GM21528 (cell line): ENCODE measurements at regions not wholly inside any gene's neighbourhood (a gene's known extent, or its start where the extent isn't known, plus 50 kb on each side); places are given as distances from the start of the nearest gene placed in this dataset.

Experiments
- ATAC-seq: cut with Tn5 transposase; IDR thresholded peaks from one replicate; pipeline ENCODE4 v1.9.1; 2021; ENCODE audit warnings: mild to moderate bottlenecking, moderate library complexity; ENCODE audit not compliant: unreplicated experiment, low FRiP score

GRCh38 chr4:179584101-179584500, 2141.9 kb upstream of the AGA start:
- no peak for ATAC-seq

- ATAC-seq = no peak
Measured at GRCh38 chr4:179585761-179586160, 2143.5 kb upstream of the AGA start.

DNA sequence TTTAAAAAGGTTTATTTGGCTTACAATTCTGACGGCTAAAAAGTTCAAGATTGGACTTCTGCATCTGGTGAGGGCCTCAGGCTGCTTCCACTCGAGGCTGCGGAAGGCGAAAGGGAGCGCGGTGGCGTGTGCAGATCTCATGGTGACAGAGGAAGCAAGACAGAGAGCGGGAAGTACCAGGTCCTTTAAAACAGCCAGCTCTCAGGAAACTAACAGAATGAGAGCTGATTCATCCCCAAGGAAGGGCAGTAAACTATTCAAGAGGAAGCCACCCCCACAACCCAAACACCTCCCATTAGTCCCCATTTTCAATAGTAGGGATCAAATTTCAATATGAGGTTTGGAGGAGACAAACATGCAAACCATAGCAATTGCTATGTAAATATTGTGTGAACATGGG, 2144.2 kb upstream of the AGA start:
- ATAC-seq = no peak

DNA sequence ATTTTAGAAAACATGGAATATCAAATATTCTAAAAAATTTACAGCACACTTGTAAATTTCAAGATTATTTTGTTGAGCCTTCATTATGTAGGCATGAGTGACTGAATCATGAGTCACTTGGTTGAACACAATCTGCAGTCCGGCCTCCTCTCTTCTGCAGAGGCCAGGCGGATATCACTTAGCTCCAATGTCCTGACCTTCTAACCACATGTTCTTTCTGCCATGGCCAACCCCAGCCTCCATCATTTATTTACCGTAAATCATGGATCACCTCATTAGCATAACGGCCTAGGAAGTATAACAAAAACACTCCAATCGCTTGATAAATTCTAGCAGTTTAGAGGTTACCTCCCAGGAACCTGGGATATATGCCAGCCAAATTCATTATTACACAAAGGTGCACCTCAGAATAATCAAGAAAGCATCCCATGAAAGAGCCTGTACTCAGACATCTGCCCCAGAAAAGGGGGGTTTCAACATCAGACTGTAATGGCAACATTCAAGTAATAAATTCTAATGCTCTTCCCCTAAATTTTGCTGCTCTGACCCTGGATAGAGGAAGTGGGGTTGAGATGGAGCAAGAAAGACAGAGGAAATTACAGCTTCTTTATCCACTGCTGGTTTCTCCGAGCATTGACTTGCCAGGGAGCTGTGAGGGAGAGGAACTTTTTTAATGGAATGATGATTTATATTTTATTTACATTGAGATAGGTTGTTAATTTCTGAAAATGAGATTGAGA, 2153.6 kb upstream of the AGA start:
- ATAC-seq = no peak

DNA sequence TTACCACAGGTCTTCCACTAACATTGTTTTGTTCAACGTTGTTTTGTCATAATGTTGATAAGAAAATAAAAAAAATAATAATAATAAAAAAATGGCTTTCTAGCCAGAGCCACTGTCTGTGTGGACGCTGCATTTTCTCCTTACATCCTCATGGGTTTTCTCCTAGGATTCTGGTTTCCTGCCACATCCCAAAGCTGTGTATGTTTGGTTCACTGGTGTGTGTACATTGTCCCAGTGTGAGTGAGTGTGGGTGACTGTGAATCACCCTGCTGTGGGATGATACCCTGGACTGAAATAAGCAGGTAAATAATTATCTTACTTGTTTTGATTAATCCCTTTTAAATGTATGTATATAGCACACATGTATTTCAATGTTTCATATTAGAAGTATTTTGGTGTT, 2154.4 kb upstream of the AGA start:
- no peak for ATAC-seq

GRCh38 chr4:179597301-179597700, 2155.1 kb upstream of the AGA start:
- ATAC-seq = no peak

DNA sequence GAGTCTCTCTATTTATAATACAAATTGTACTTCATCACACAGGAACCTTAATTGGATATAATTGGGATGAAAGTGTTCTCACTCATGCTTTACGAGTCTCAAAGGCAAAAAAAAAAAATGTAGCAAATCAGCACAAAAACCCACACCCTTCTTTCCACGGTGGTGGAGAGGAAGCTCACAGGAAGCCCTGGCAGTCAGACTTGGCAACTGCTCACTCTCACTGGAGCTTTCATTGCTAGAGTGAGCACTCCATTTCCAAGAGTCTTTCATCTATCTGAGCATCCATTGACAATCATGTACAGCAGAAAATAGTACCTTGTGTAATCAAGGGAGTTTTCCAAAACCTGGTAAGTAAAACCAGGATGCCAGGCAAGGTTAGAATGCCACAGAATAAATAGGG, 2159.4 kb upstream of the AGA start:
- no peak for ATAC-seq

DNA sequence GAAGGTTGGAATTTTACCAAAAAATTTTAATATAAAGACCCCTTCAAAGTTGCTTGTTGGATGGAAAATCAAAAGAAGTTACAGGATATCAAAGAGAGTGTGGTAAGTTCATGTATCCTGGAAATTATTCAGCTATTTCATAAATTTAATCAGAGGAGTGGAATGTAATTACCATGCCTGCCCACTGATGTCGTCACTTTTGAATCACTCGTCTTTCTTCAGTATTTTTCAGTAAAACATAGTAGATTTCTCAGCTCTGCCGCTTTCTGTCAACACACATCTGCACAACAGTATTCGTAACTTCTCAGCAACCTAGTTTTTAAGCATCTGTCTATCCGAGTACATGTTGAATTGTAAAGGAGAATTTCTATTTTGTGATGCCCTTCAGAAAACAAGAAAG, 2163.0 kb upstream of the AGA start:
- no peak for ATAC-seq

GRCh38 chr4:179607003-179607402, 2164.8 kb upstream of the AGA start:
- no peak for ATAC-seq

DNA sequence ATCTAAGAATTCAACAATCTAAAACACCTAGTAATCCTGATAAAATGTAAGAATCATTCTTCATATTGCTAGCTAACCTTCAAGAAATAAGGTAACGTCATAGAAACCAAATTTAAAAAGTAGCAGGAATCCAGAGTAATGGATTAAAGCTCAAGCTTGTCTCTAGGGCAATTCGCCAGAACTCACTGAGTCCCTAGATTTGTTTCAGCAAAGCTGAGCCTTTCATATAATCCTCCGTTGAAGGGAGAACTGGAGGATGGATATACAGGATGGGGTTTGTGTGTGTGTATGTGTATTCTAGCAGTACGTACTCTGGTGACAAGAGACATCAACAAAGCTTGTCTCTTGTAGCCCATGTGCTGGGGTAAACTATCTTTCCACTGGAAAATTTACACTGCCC, 2173.5 kb upstream of the AGA start:
- ATAC-seq = no peak

GRCh38 chr4:179618966-179619365, 2176.7 kb upstream of the AGA start:
- no peak for ATAC-seq

GRCh38 chr4:179624768-179625181, 2182.5 kb upstream of the AGA start:
- ATAC-seq = no peak

- ATAC-seq = no peak
Measured at GRCh38 chr4:179625406-179625805, 2183.2 kb upstream of the AGA start.

DNA sequence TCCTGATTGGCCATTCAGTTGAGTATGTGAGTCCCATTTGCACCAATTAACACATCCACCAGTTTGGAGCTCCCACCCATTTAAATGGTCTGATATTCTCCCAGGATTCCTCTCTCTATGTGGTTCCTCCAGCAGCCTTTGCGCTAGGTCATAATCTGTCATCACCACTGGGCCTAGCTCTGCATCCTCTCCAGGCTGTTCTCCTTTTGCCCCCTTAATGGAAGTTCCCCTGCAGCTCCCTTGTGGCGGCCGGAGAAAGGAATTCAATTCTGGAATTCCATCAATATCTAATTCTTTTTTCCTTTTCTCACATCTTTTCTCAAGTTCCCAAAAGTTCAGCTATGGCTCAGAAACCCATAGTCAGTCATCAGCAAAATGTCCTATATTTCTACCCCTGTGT, 2184.4 kb upstream of the AGA start:
- ATAC-seq = no peak

DNA sequence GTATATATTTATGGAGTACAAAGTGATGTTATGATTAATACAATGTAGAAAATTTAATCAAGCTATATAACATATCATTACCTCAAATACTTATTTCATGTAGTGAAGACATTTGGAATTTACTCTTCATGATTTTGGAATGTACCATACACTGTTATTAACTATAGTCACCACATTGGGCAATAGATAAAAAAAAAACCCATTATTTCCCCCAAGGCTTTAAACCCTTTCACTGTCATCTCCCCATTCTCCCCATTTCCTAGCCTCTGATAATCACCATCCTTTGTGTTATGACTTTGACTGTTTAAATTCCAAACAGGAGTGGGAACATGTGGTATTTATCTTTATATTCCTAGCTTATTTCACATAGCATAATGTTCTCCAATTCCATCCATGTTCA, 2189.1 kb upstream of the AGA start:
- no peak for ATAC-seq

DNA sequence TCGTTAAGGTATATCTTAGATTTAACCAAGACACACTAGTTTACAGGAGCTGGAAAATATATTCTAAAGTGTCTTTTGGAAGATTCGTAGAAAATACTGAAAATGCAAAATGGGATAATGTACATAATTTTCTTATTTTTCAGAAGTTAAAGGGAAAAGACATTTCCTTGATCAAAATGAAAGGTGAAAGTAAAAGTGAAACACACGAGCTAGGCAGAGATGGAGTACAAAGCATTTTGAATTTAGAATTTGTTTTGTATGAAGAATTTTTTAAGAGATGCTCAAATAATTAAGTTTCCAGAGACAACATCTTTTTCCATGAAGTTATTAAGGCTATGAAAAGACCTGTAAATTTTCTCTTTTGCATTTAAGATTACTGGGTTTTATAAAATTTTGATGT, 2192.6 kb upstream of the AGA start:
- no peak for ATAC-seq

DNA sequence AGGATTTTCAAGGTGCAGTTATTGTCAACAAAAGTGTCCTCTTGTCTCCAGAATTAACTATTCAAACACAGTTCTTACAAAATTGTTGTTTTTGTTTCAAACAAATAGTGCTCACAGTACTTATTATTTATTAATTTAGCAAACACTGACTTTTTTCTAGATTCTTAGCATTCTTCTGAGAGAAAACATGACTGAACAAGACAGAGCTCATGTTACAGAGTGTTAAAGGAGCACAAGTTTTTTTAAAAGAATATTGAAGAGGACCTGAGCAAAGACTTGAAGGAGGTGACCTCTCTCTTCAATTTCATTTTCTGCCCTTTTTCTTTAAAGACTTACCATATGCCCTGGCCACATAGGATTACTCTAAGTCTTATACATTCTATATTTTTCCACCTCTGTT, 2220.3 kb upstream of the AGA start:
- no peak for ATAC-seq

DNA sequence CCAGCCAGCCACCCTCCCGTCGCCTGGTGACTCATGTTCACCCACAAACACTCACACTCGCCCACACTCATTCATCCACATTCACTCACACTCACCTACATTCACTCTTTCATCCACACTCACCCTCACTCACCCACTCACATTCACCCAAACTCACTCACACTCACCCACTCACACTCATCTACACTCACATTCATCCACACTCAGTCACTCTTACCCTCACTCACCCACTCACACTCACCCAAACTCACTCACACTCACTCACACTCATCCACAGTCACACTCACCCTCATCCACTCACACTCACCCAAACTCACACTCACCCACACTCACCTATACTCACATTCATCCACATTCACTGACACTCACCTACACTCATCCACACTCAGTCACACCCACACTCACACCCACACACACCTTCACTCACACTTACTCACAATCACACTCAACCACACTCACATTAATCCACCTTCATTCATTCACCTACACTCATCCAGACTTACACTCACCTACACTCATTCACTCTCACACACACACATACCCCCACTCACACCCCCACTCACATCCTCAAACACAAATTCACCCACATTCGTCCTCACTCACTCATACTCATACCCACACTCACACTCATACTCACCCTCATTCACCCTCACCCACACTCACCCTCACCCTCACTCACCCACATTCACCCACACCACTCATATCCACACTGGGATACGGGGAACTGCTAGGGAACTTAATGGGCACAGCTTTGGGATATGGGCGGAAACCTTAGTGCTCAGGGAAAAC, 2221.6 kb upstream of the AGA start:
- ATAC-seq = no peak

DNA sequence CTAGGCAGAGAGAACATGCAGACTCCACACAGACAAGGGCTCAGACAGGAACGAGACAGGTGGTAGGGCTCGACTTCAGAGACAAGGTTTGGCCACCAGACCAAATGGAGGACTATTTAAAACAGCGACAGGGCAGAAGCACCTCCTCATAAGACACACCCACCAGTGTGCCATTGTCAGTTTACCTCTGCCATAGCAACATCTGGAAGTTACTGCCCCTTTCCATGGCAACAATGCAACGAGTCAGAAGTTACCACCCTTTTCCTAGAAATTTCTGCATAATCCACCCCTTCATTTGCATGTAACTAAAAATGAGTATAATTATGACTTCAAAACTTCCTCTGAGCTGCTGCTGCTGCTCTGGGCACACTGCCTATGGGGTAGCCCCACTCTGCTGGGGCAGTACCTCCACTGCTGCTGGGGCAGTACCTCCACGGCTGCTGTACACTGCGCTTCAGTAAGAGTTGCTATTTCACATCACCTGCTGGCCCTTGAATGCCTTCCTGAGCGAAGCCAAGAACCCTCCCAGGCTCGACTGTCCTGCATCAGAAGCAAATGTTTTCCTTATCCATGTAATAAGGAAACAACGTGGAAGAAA, 2222.3 kb upstream of the AGA start:
- no peak for ATAC-seq

DNA sequence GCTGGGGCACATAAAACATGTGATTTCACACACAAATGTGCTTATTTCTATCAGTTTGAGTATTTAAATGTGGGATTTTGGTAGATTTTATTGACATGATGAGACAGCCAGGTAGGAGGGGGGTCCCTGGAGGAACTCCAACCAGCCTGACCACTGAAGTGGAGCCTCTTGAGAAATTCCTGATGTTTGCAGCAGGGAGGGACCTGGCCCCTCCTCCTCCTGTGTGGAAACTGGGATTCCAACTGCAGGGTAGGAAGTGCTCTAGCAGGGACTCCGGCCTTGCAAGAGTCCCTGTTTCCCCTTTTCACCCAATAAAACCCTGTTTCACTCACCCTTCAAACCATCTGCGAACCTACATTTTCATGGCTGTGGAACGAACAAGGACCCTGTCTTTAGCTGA, 2224.0 kb upstream of the AGA start:
- no peak for ATAC-seq

- no peak for ATAC-seq
Measured at GRCh38 chr4:179671609-179672008, 2229.4 kb upstream of the AGA start.
